ENCODE measurements at regions not wholly inside any gene's neighbourhood (a gene's known extent, or its start where the extent isn't known, plus 50 kb on each side); places are given as distances from the start of the nearest gene placed in this dataset.

- WGBS (ENCODE audit: insufficient coverage): 81% methylated on average over 3 of the region's 3 CpGs
- no peak for ATAC-seq
- Mint-ChIP-seq H3K4me1 (no peaks in the 10 kb centered on the region), H3K27me3 (ENCODE audit: low read depth in 2 of 2) (no peaks in the 10 kb centered on the region), H3K36me3 (no peaks in the 10 kb centered on the region), H3K27ac (no peak overlapping the region), H3K4me3 (no peak overlapping the region), H3K9me3 (peaks cover 0 to 8% of the 10 kb centered on the region in 2 donors)
- DNase-seq: no peak
- Histone ChIP-seq H3K4me1 (ENCODE audit: control insufficient read depth, insufficient read depth, low read length) (no peaks in the 10 kb centered on the region), H3K36me3 (ENCODE audit: control insufficient read depth, insufficient read depth, low read length) (no peaks in the 10 kb centered on the region), H3K27me3 (ENCODE audit: control insufficient read depth, insufficient read depth, low read length) (no peaks in the 10 kb centered on the region), H3K27ac (ENCODE audit: low read length) (no peak overlapping the region), H3K9me3 (ENCODE audit: control insufficient read depth, insufficient read depth, low read length) (no peaks in the 10 kb centered on the region), H3K4me3 (ENCODE audit: low read length) (no peak overlapping the region)
- TF ChIP-seq CTCF (IDR thresholded peaks at IDR 0.05): no peak
- intact Hi-C loops (cut with micrococcal nuclease): no loop called here
Observed at GRCh38 chr9:120066315-120066714, 513.7 kb downstream of the CDK5RAP2 start.

- Histone ChIP-seq H3K27ac (ENCODE audit: low read length) (no peak overlapping the region), H3K36me3 (ENCODE audit: control insufficient read depth, insufficient read depth, low read length) (no peaks in the 10 kb centered on the region), H3K9me3 (ENCODE audit: control insufficient read depth, insufficient read depth, low read length) (no peaks in the 10 kb centered on the region), H3K4me3 (ENCODE audit: low read length) (no peak overlapping the region), H3K27me3 (ENCODE audit: control insufficient read depth, insufficient read depth, low read length) (no peaks in the 10 kb centered on the region), H3K4me1 (ENCODE audit: control insufficient read depth, insufficient read depth, low read length) (no peaks in the 10 kb centered on the region)
- ATAC-seq (no peak), DNase-seq (no peak)
- no peak for TF ChIP-seq CTCF (IDR thresholded peaks at IDR 0.05)
- intact Hi-C loops (cut with micrococcal nuclease): no loop called here
- H3K36me3 Mint-ChIP-seq: no peaks in the 10 kb centered on the region
- H3K4me3 Mint-ChIP-seq: no peak overlapping the region
- WGBS (ENCODE audit: insufficient coverage): 72% methylated on average over 3 of the region's 4 CpGs
- H3K27me3 Mint-ChIP-seq (ENCODE audit: low read depth in 2 of 2): no peaks in the 10 kb centered on the region
- H3K27ac Mint-ChIP-seq: no peak overlapping the region
- H3K4me1 Mint-ChIP-seq: no peaks in the 10 kb centered on the region
- H3K9me3 Mint-ChIP-seq: peaks cover 0 to 8% of the 10 kb centered on the region in 2 donors
Observed at GRCh38 chr9:120065151-120065550, 514.8 kb downstream of the CDK5RAP2 start.

GRCh38 chr9:120045011-120045410, 535.0 kb downstream of the CDK5RAP2 start:
- Mint-ChIP-seq H3K36me3 (no peaks in the 10 kb centered on the region), H3K27ac (no peak overlapping the region), H3K9me3 (peaks cover 4 to 5% of the 10 kb centered on the region in 2 donors), H3K4me3 (no peak overlapping the region), H3K27me3 (ENCODE audit: low read depth in 2 of 2) (peaks cover 0 to 3% of the 10 kb centered on the region in 2 donors), H3K4me1 (no peaks in the 10 kb centered on the region)
- Histone ChIP-seq H3K27ac (ENCODE audit: low read length) (no peak overlapping the region), H3K36me3 (ENCODE audit: control insufficient read depth, insufficient read depth, low read length) (no peaks in the 10 kb centered on the region), H3K9me3 (ENCODE audit: control insufficient read depth, insufficient read depth, low read length) (no peaks in the 10 kb centered on the region), H3K4me3 (ENCODE audit: low read length) (no peak overlapping the region), H3K4me1 (ENCODE audit: control insufficient read depth, insufficient read depth, low read length) (no peaks in the 10 kb centered on the region), H3K27me3 (ENCODE audit: control insufficient read depth, insufficient read depth, low read length) (no peaks in the 10 kb centered on the region)
- DNase-seq (no peak), ATAC-seq (no peak)
- TF ChIP-seq CTCF (IDR thresholded peaks at IDR 0.05): no peak
- intact Hi-C loops (cut with micrococcal nuclease): no loop called here
- 88% methylated on average over 9 of the region's 9 CpGs for WGBS (ENCODE audit: insufficient coverage)

GRCh38 chr9:120043448-120043847, 536.5 kb downstream of the CDK5RAP2 start:
- ATAC-seq (no peak), DNase-seq (no peak)
- Mint-ChIP-seq H3K9me3 (peaks cover 4 to 5% of the 10 kb centered on the region in 2 donors), H3K27ac (no peak overlapping the region), H3K4me3 (no peak overlapping the region), H3K36me3 (no peaks in the 10 kb centered on the region), H3K27me3 (ENCODE audit: low read depth in 2 of 2) (peaks cover 0 to 3% of the 10 kb centered on the region in 2 donors), H3K4me1 (no peaks in the 10 kb centered on the region)
- H3K9me3 ChIP-seq (ENCODE audit: control insufficient read depth, insufficient read depth, low read length): no peaks in the 10 kb centered on the region
- intact Hi-C loops (cut with micrococcal nuclease): no loop called here
- H3K27me3 ChIP-seq (ENCODE audit: control insufficient read depth, insufficient read depth, low read length): no peaks in the 10 kb centered on the region
- 83% methylated on average over 7 of the region's 7 CpGs for WGBS (ENCODE audit: insufficient coverage)
- H3K4me1 ChIP-seq (ENCODE audit: control insufficient read depth, insufficient read depth, low read length): no peaks in the 10 kb centered on the region
- no peak for TF ChIP-seq CTCF (IDR thresholded peaks at IDR 0.05)
- no peaks in the 10 kb centered on the region for H3K36me3 ChIP-seq (ENCODE audit: control insufficient read depth, insufficient read depth, low read length)
- no peak overlapping the region for H3K27ac ChIP-seq (ENCODE audit: low read length)
- H3K4me3 ChIP-seq (ENCODE audit: low read length): no peak overlapping the region
